G401.6 (cell line): ENCODE measurements at regions not wholly inside any gene's neighbourhood (a gene's known extent, or its start where the extent isn't known, plus 50 kb on each side); places are given as distances from the start of the nearest gene placed in this dataset.
"Not testable (repeated sequence)": the region's sequence is repeated elsewhere in the genome, so short reads cannot be mapped to it uniquely, and the experiment has no call there.

Experiments
- FAIRE-seq: peaks from 2 replicates; lab custom pipeline; 2012; peaks lifted over from hg19 to GRCh38; lab: Jason Lieb, UNC

DNA sequence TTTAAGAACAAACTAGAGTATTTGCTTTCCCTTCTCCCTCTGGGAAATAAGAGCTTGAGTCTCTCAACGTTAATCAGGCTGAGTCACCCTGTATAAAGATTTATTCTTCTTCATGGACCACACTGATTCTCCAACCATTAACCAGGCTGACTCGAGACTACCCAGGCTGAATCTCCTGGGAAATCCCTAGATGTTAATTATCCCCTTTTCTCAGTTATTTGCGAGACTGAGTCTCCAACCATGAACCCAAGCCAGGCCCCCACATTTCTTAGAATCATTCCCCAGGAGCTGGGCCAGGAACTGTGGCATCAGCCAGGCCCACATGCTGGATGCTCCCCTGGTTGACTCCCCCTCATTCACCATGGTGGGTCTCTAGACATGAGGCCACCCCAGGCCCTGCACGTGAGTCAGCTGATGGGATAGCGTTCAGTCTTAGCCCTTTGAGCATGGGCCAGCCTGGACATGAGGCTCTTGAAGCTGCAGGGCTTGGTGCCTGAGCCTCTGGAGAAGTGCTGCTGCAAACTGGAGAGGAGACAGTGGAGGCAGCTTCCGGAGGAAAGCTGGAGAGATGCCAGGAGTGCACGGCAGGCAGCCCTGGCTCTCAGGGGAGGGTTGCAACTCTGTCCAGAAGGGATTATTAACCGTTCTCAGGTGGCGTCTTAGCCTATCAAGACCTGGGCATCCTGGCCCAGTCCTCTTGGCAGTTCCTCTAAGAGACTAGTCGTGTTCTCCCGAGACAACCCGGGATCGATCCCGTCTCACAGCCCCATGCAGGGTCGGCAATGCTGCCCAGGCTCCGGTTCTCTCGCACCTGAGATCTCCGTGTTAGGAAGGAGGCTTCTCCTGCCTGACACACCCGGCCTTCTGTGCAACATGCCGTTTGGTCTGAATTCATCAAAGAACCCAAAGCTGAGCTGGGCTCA is 296.6 kb downstream of the ADGRD1 start:
- no peak for FAIRE-seq

GRCh38 chr12:131250951-131251315 is 297.2 kb downstream of the ADGRD1 start:
- FAIRE-seq = no peak

GRCh38 chr12:131251336-131252101 is 297.8 kb downstream of the ADGRD1 start:
- FAIRE-seq = no peak

GRCh38 chr12:131253376-131254026 is 299.8 kb downstream of the ADGRD1 start:
- FAIRE-seq = no peak

DNA sequence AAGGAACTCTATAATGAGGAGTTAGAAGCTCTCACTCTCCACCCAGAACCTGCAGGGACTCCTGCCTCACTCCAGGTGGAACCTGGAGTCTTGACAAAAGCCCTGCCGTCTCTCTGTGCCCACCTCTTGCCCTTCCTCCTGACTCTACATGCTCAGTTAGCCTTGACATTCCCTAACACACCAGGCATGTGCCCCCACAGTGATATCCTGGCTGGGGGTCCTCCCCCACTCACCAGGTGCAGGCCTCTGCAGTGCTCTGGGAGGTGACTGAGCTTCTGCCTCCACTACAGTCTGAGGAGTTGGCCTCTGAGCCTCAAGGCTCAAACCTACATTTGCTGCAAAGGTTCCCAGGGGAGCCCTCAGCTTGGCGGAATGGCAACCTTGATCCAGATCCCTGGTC is 300.7 kb downstream of the ADGRD1 start:
- FAIRE-seq = no peak

- no peak for FAIRE-seq
Measured at GRCh38 chr12:131258398-131258797, 304.7 kb downstream of the ADGRD1 start.

- no peak for FAIRE-seq
Measured at GRCh38 chr12:131260251-131260905, 306.7 kb downstream of the ADGRD1 start.

- no peak for FAIRE-seq
Measured at GRCh38 chr12:131260954-131261353, 307.2 kb downstream of the ADGRD1 start.

GRCh38 chr12:131261906-131262305 is 308.2 kb downstream of the ADGRD1 start:
- FAIRE-seq = no peak

DNA sequence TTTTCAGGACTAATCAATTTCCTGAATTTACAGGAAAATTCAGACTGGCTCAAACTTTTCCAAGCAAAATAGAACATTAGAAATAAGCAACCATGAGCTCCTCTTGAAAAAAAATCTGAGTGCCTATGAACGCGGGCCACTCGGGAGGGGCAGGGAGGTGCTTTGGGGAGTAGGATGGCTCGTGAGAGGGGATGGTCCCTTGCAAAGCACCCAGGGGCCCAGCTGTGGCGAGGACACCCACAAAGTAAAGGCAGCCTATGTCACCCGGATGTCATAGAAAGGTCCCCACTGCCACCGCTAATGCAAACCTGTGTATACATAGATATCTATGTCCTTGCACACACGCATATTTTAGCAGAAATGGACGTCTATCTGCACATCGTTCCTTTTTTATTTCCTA is 309.9 kb downstream of the ADGRD1 start:
- no peak for FAIRE-seq

DNA sequence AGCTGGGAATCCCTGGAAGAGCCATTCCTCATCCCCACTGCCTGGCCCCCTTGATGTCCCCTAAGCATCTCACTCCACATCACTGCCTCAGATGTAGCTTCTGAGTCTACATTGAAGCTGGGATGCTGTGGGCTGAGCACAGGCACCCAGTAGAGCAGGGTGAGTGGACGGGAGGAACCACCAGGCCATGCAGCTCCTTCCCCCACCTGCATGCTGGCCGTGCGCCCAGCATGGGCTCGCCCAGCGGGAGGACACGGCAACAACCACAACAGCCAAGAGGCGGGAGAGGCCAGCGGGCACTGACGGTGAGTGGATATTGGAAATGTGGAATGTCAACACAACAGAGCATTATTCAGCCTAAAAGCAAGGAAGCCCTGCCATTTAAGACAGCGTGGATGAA is 310.9 kb downstream of the ADGRD1 start:
- FAIRE-seq = no peak

- no peak for FAIRE-seq
Measured at GRCh38 chr12:131266591-131267467, 313.1 kb downstream of the ADGRD1 start.

GRCh38 chr12:131267576-131267975 is 313.9 kb downstream of the ADGRD1 start:
- no peak for FAIRE-seq

DNA sequence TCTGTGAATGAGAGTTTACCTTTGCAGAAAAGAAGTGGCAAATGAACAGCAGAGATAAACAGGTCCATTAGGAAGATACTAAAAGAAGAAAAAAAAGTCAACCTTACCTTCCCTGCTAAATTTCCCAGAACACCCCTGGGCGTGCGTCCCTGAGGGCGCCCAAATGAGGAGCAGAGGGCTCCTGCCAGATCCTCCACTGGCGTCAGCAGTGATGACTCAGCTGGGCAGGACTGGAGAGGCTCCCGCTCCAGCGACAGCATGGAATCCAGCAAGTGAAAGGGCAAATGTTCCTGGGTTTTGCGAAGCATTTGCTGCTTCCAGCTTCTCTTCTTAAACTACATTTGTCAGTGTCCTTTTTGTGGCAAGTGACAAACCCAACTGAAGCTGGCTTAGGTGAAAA is 314.4 kb downstream of the ADGRD1 start:
- FAIRE-seq = not testable (repeated sequence)

- FAIRE-seq = not testable (repeated sequence)
Measured at GRCh38 chr12:131268571-131268970, 314.9 kb downstream of the ADGRD1 start.

DNA sequence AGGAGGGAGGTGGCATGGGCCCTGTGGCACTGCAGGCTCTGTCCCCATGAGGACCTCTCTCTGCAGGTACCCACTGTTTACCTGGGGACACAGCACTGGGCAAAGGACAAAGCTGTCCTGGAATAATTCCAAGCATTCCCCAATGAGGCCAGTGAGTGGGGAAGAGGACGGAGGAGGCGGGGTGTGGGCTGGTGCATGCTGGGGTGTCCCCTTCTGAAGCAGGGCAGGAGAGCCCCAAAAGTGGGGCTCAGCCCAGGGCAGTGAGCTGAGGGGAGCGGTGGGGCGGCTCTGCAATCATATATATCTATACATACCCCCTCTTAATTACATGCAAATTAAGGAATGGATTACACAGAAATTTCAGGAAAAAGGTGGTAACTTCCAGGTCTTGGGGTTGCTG is 315.8 kb downstream of the ADGRD1 start:
- no peak for FAIRE-seq

- not testable (repeated sequence) for FAIRE-seq
Measured at GRCh38 chr12:131269977-131270376, 316.3 kb downstream of the ADGRD1 start.

- FAIRE-seq = no peak
Measured at GRCh38 chr12:131271724-131272123, 318.0 kb downstream of the ADGRD1 start.

- not testable (repeated sequence) for FAIRE-seq
Measured at GRCh38 chr12:131272283-131272814, 318.6 kb downstream of the ADGRD1 start.

DNA sequence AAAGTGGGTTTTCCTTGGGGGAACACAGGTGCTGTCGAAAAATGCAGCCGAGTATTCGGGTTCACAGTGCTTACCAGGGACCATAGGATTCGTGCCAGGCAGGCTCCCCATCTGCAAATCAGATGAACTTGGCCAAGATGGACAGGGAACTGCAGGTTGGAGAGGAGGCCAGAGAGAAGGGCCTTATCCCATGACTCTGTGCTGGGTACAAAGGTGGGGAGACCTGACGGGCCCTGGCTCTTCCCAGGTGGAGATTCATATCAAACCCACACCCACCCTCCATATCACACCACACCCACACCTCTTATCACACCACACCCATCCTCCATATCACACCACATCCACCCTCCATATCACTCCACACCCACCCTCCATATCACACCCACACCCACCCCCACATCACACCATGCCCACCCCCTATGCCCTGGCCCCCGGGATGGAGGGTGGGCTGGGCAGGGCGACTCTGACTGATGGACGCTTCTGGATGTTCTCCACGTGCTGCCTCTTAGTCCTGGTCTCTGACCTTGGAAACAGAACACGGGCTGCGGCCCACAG is 319.7 kb downstream of the ADGRD1 start:
- no peak for FAIRE-seq

- FAIRE-seq = no peak
Measured at GRCh38 chr12:131274061-131274460, 320.4 kb downstream of the ADGRD1 start.
